Caco-2 (cell line): ENCODE measurements at regions not wholly inside any gene's neighbourhood (a gene's known extent, or its start where the extent isn't known, plus 50 kb on each side); places are given as distances from the start of the nearest gene placed in this dataset.

Experiments used
- BruUV-seq: library from RNA; stranded (reverse); fragments of 400-500 nt; replicated peaks from 2 replicates; lab custom pipeline; 2021; lab: Mats Ljungman, UMichigan
- CTCF ChIA-PET: fragments of 300-600 bp; sonication (Branson Sonifier 250); formaldehyde crosslinking; loops from one replicate; lab custom pipeline; 2022; ENCODE audit warnings: antibody characterized with exemption; lab: Charles Lee
- POLR2A ChIA-PET: fragments of 300-600 bp; sonication (Branson Sonifier 250); formaldehyde crosslinking; loops from one replicate; lab custom pipeline; 2022; ENCODE audit warnings: antibody characterized with exemption; lab: Charles Lee
- DNase-seq, 2 experiments: peaks; one replicate each; pipeline versions ENCODE4 v3.0.0 to v3.0.0-alpha.2; 2020 to 2022
- H3K27me3 ChIP-seq: replicated peaks from 2 replicates; pipeline ENCODE4 v1.6.0; 2011; ENCODE audit warnings: low read length; ENCODE audit not compliant: control insufficient read depth, insufficient read depth
- H3K36me3 ChIP-seq: 2 replicates; pipeline ENCODE4 v1.5.1; 2011; ENCODE audit warnings: low read length; ENCODE audit not compliant: control insufficient read depth, insufficient read depth
- H3K4me1 ChIP-seq: fragments of 250-450 bp; sonication (Bioruptor Pico); 2 replicates; pipeline ENCODE4 v1.5.1; 2020; ENCODE audit warnings: mild to moderate bottlenecking
- H3K4me3 ChIP-seq: 2 replicates; pipeline ENCODE4 v1.5.1; 2011; ENCODE audit warnings: low read depth, mild to moderate bottlenecking, control low read depth, low read length
- H3K9me3 ChIP-seq: fragments of 250-450 bp; sonication (Bioruptor Pico); 2 replicates; pipeline ENCODE4 v1.5.1; 2020; ENCODE audit warnings: mild to moderate bottlenecking, moderate library complexity
- H3K27ac Mint-ChIP-seq: one replicate; pipeline ENCODE4 v1.8.0; 2022; ENCODE audit warnings: mixed read lengths; ENCODE audit not compliant: unreplicated experiment
- H3K27me3 Mint-ChIP-seq: one replicate; pipeline ENCODE4 v1.8.0; 2022; ENCODE audit warnings: mixed read lengths; ENCODE audit not compliant: insufficient read depth, unreplicated experiment
- H3K36me3 Mint-ChIP-seq: one replicate; pipeline ENCODE4 v1.8.0; 2022; ENCODE audit warnings: mild to moderate bottlenecking, mixed read lengths; ENCODE audit not compliant: insufficient read depth, unreplicated experiment
- H3K4me1 Mint-ChIP-seq: one replicate; pipeline ENCODE4 v1.8.0; 2022; ENCODE audit warnings: low read depth, mixed read lengths; ENCODE audit not compliant: unreplicated experiment
- H3K4me3 Mint-ChIP-seq: one replicate; pipeline ENCODE4 v1.8.0; 2022; ENCODE audit warnings: mild to moderate bottlenecking, moderate library complexity, mixed read lengths; ENCODE audit not compliant: unreplicated experiment
- H3K9me3 Mint-ChIP-seq: one replicate; pipeline ENCODE4 v1.8.0; 2022; ENCODE audit warnings: mixed read lengths; ENCODE audit not compliant: unreplicated experiment
- intact Hi-C: fragments of 100-400 bp; cut with micrococcal nuclease; formaldehyde crosslinking; loops from one replicate; pipeline ENCODE4 v1.10.0; 2022; ENCODE audit not compliant: unreplicated experiment
- TF ChIP-seq, protein P1 (sequence below), 2 experiments: fragments of 200-600 bp in 1 of 2; IDR thresholded peaks; 1 replicate in 1 of 2; 2 replicates in 1 of 2; pipeline versions ENCODE4 v1.5.1 to v1.8.0; 2011 to 2022; ENCODE audit warnings: antibody characterized with exemption in 1 of 2, control low read depth in 1 of 2, inconsistent platforms in 1 of 2, low read depth in 1 of 2, low read length in 1 of 2, mild to moderate bottlenecking in 1 of 2, moderate library complexity in 1 of 2; ENCODE audit not compliant: insufficient read depth in 1 of 2, severe bottlenecking in 1 of 2, unreplicated experiment in 1 of 2

DNA sequence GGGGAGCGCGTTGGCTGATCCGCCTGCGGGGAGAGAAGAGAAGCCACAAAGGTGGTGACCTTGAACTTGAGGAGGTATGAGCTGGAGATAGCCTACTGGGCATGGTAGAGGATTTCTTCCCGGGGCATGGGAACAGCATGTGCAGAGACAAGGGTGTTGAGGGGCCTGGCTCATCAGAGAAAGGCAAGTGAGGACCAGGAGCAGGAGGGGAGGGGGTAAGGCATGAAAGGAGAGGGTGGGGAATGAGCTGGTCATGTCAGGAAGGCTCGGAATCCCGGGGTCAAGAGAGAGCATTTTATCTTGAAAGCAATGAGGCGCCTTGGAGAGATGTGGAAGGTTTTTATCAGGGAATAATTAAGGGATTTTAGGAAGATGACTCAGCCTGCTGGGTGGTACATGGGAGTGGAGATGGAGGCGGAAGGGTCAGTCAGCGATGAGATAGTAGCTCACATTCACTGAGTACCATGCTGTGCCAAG is 121.1 kb downstream of the LHX2 start:
- H3K9me3 Mint-ChIP-seq, result no peaks in the 10 kb centered on the region
- intact Hi-C loops, result no loop called here
- H3K27ac Mint-ChIP-seq, result no peak overlapping the region
- TF ChIP-seq, protein P1, sequence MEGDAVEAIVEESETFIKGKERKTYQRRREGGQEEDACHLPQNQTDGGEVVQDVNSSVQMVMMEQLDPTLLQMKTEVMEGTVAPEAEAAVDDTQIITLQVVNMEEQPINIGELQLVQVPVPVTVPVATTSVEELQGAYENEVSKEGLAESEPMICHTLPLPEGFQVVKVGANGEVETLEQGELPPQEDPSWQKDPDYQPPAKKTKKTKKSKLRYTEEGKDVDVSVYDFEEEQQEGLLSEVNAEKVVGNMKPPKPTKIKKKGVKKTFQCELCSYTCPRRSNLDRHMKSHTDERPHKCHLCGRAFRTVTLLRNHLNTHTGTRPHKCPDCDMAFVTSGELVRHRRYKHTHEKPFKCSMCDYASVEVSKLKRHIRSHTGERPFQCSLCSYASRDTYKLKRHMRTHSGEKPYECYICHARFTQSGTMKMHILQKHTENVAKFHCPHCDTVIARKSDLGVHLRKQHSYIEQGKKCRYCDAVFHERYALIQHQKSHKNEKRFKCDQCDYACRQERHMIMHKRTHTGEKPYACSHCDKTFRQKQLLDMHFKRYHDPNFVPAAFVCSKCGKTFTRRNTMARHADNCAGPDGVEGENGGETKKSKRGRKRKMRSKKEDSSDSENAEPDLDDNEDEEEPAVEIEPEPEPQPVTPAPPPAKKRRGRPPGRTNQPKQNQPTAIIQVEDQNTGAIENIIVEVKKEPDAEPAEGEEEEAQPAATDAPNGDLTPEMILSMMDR (IDR thresholded peaks at IDR 0.05; ENCODE audit: insufficient read depth in 1 of 2, low read depth in 1 of 2, low read length in 1 of 2, severe bottlenecking in 1 of 2, unreplicated experiment in 1 of 2), result no peak
- ChIA-PET CTCF (no interaction called here), POLR2A (no interaction called here)
- Histone ChIP-seq H3K36me3 (no peaks in the 10 kb centered on the region), H3K4me1 (peaks cover 26% of the 10 kb centered on the region), H3K27me3 (no peaks in the 10 kb centered on the region), H3K4me3 (no peak overlapping the region), H3K9me3 (no peaks in the 10 kb centered on the region)
- peaks cover 4% of the 10 kb centered on the region for H3K36me3 Mint-ChIP-seq
- DNase-seq, result no peak
- no peak overlapping the region for H3K4me3 Mint-ChIP-seq
- BruUV-seq, result no TSS peak
- H3K4me1 Mint-ChIP-seq, result peaks cover 17% of the 10 kb centered on the region
- no peaks in the 10 kb centered on the region for H3K27me3 Mint-ChIP-seq

DNA sequence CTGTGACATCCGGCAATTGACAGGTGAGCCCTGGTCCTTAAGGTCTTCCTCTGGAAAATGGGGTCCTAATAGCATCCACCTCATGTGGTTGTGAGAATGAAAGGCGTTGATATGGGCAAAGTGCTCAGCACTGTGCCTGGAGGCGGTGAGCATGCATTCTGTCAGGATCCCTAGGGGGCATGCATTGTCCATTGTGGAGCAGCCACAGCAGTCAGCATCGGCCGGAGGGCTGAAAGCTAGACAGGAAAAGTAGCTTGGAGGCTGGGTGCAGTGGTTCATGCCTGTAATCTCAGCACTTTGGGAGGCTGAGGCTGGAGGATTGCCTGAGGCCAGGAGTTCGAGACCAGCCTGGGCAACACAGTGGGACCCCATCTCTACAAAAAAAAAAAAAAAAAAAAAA is 122.2 kb downstream of the LHX2 start:
- Histone ChIP-seq H3K4me3 (no peak overlapping the region), H3K36me3 (no peaks in the 10 kb centered on the region), H3K9me3 (no peaks in the 10 kb centered on the region), H3K4me1 (peaks cover 23% of the 10 kb centered on the region), H3K27me3 (no peaks in the 10 kb centered on the region)
- Mint-ChIP-seq H3K9me3 (no peaks in the 10 kb centered on the region), H3K27ac (no peak overlapping the region), H3K4me1 (peaks cover 17% of the 10 kb centered on the region), H3K27me3 (no peaks in the 10 kb centered on the region), H3K36me3 (peaks cover 4% of the 10 kb centered on the region), H3K4me3 (no peak overlapping the region)
- TF ChIP-seq, protein P1 (IDR thresholded peaks at IDR 0.05; ENCODE audit: insufficient read depth in 1 of 2, low read depth in 1 of 2, low read length in 1 of 2, severe bottlenecking in 1 of 2, unreplicated experiment in 1 of 2), result peak in 1 of 2 experiments; percentile 22
- BruUV-seq, result no TSS peak
- ChIA-PET POLR2A (no interaction called here), CTCF (interaction anchor here (0.7 to 1.2 kb wide), 3 partner anchors 169 to 192 kb away, joined by 3 read pairs; no protein-coding TSS in a partner anchor)
- intact Hi-C loops, result no loop called here
- peak; percentile 44 to 61 for DNase-seq

DNA sequence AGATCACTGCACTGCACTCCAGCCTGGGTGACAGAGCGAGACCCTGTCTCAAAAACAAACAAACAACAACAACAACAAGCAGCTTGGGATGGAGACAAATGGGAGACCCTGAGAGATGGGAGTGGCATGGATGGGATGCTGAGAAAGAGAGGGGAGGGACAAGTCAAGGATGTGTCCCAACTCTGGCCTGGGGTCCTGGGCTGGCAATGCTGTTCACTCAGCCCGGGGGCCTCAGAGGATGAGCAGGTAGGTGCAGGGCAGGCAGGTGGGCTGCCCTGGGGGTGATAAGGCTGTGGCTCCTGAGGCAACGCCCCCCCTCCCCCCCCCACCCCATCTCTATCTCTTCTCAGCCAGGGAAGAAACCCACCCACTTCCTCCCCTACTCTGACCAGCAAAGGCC is 123.0 kb downstream of the LHX2 start:
- CTCF ChIA-PET, result interaction anchor here (0.7 to 1.2 kb wide), 2 partner anchors 169 to 170 kb away, joined by 3 read pairs; no protein-coding TSS in a partner anchor
- Histone ChIP-seq H3K4me3 (no peak overlapping the region), H3K4me1 (peaks cover 20% of the 10 kb centered on the region), H3K36me3 (no peaks in the 10 kb centered on the region), H3K27me3 (no peaks in the 10 kb centered on the region), H3K9me3 (no peaks in the 10 kb centered on the region)
- Mint-ChIP-seq H3K27ac (no peak overlapping the region), H3K4me3 (no peak overlapping the region), H3K27me3 (no peaks in the 10 kb centered on the region), H3K9me3 (no peaks in the 10 kb centered on the region), H3K36me3 (peaks cover 4% of the 10 kb centered on the region), H3K4me1 (peaks cover 16% of the 10 kb centered on the region)
- POLR2A ChIA-PET, result no interaction called here
- DNase-seq, result no peak
- TF ChIP-seq, protein P1 (IDR thresholded peaks at IDR 0.05; ENCODE audit: insufficient read depth in 1 of 2, low read depth in 1 of 2, low read length in 1 of 2, severe bottlenecking in 1 of 2, unreplicated experiment in 1 of 2), result no peak
- intact Hi-C loops, result no loop called here
- BruUV-seq, result no TSS peak
